NCI-H1694 (cell line): ENCODE measurements at regions not wholly inside any gene's neighbourhood (a gene's known extent, or its start where the extent isn't known, plus 50 kb on each side); places are given as distances from the start of the nearest gene placed in this dataset.
A peak's percentile ranks its signal among the peaks of the same experiment; 100 is the strongest.
"Not testable (repeated sequence)": the region's sequence is repeated elsewhere in the genome, so short reads cannot be mapped to it uniquely, and the experiment has no call there.

Experiments
- DNase-seq: peaks from one replicate; lab custom pipeline; 2025; lab: John Stamatoyannopoulos, UW

DNA sequence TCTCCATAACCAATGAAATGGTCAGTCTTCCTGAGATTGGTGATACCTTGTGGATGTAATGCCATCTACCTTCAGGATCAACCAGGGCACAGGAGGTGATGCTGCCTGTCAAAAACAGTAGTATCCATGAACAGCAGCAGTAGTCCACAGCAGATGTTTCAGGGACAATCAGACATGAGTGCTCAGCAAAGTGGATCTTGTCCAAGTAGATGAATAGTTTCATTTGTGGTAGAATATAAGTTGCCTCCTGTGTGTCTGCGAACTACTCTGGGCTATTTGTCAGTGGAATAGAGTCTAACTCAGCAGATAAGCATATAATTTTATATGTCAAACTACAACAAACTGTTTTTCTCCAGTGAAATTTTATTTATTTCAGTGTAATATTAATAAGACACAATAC, 1860.1 kb upstream of the ACO1 start:
- no peak for DNase-seq

DNA sequence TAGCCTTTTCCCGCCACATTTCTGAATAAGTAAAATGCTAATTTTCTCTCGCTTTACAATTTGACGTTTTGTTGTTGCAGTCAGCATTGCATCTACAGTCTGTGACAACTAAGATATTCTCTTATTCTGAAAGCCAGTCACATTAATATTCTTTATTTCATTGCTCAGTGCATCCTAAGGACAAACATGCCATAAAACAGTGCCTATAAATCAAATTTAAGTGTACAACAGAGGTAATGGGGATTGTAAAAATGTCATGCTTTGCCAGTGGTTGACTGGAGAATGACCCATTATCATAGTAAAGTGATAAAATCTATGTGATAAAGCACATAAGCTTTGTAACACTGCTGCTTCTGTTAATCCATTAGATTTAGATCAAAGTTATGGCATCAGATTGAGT, 1850.0 kb upstream of the ACO1 start:
- no peak for DNase-seq

DNA sequence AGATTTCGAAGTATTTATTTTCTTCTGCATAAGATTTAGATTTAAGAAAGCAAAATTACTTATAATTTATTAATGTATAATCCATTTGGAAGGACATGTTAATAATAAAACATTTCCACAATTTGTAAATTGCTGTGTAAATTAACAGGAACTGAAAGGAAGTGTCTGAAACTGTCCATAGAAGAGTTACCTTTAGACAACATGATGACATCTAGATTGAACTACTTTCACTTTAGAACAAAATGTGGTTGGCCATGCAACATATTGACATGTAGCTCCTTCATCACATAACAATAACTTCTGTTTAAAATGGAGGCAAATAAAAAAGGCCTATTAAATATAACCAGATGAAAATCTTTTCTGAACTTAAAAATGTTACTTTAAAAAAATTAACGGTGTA, 1849.5 kb upstream of the ACO1 start:
- no peak for DNase-seq

DNA sequence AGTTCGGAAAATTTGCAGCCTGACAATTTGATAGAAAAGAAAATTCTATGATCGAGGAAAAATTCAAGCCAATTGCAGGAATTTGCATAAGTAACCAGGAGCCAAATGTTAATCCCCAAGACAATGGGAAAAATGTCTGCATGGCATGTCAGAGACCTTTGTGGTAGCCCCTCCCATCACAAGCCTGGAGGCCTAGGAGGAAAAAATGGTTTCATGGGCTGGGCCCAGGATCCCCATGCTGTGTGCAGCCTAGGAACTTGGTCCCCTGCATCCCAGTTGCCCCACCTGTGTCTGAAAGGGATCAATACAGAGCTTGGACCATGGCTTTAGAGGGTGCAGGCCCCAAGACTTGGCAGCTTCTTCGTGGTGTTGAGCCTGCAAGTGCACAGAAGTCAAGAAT, 1847.9 kb upstream of the ACO1 start:
- DNase-seq = no peak

DNA sequence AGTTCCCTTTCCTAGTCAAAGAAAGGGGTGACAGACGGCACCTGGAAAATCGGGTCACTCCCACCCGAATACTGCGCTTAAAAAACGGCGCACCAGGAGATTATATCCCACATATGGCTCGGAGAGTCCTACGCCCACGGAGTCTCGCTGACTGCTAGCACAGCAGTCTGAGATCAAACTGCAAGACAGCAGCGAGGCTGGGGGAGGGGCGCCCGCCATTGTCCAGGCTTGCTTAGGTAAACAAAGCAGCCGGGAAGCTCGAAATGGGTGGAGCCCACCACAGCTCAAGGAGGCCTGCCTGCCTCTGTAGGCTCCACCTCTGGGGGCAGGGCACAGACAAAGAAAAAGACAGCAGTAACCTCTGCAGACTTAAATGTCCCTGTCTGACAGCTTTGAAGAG, 1844.7 kb upstream of the ACO1 start:
- DNase-seq = not testable (repeated sequence)

DNA sequence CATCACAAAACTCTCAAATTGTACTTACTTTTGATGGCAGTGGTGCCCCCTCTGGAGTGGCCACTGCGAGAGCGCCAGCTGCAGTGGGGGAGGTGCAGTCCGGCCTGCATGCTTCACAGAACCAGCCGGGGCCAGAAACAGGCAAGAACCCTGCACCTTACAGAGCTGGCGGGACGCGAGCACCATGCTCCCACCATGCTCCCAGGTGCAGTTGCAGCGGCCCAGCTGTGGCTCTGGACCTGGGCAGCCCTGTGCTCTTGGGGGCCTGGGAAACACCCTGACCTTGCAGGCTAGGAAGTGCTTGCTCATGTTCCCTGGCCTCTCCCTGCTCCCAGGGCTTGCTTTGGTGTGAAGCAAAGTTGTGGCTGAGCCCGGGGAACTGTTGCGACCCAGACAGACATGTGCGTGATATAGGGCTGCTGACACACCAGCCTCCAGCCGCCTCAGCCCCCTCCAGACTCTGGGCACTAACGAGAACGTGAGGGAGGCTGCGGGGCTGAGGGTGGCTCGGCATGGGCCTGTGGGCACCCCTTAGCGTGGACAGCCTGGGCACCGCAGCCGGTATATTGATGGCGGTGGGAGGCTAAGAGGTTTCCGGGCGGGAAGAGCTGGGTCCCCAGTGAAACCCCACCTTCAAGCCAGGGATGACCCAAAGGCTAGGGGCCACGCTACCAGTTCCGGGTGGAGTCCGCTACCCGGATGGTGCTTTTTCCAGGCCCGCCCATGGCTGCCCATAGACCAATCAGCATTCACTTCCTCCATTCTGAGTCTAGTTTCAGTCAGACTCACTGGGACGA, 1809.9 kb upstream of the ACO1 start:
- DNase-seq = no peak

DNA sequence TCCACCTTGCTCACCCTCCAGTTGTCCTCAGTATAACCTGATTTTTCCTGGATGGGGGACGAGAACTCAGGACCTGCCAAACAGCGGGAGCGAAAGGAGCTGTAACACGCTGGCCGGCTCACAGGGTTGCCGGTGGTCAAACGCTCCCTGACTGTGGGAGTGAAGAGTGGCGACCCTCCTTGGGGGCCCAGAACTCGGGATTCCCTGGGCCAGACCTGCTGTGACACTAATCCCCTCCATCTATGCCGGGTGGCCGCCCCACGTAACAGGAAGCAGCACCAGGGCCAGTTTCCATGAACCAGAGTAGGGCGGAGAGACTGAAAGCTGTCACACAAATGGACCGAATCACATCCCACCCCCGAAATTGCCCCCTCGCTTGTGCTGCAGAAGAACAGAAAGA, 1809.2 kb upstream of the ACO1 start:
- DNase-seq = no peak

DNA sequence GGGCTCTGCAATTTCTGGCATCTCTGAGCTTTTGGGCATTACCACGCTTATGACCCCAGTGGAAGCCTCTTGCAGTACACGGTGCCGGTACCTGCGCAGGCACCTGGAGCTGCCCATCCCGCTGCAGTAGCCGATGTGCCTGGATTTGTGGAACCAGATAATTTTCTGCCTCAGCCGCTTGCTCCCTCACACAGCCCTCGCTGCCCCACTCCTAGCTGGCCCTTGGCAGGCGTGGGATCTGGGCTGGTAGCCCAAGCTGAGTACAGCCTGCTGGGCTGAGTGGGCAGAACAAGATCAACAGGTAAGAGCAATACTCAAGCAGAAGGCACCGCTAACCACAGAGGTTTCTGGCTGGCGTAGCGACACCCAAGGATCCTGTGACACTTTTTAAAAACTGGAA, 1808.8 kb upstream of the ACO1 start:
- DNase-seq = no peak

DNA sequence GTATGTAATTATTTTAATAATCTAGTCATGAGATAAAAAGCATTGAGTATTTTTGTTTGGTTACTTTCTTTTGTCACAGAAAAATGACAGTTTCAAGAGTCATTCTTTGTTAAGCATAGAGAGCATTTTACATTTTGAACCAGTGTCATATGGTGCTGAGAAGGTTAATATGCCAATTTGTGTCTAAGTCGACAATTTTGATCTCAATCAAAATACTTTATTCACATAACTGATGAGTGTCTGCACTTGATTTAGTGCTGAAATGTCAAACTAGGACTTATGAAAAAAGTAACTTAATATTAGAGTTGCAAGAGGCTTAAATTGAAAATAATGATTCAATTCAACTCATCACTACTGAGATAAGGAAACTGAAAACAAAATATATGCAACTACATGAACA, 1804.6 kb upstream of the ACO1 start:
- DNase-seq = no peak

DNA sequence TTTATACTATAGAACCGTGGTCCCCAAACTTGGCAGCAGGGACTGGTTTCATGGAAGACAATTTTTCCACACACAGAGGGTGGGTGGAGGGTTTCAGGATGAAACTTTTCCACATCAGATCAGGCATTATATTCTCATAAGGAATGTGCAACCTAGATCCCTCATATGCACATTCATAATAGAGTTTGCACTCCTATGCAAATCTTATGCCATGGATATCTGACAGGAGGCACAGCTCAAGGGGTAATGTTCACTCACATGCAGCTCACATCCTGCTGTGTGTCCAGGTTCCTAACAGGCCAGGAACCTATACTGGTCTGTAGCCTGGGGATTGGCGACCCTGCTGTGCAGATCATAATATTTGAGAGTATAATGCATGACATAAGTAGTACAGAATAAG, 1802.2 kb upstream of the ACO1 start:
- no peak for DNase-seq

DNA sequence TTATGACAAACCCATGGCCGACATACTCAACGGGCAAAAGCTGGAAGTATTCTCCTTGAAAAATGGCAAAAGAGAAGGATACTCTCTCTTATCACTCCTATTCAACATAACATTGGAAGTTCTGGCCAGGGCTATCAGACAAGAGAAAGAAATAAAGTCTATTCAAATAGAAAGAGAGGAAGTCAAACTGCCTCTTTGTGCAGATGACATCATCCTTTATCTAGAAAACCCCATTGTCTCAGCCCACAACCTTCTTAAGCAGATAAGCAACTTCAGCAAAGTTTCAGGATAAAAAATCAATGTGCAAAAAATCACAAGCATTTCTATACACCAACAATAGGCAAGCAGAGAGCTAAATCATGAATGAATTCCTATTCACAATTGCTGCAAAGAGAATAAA, 1799.9 kb upstream of the ACO1 start:
- DNase-seq = no peak

DNA sequence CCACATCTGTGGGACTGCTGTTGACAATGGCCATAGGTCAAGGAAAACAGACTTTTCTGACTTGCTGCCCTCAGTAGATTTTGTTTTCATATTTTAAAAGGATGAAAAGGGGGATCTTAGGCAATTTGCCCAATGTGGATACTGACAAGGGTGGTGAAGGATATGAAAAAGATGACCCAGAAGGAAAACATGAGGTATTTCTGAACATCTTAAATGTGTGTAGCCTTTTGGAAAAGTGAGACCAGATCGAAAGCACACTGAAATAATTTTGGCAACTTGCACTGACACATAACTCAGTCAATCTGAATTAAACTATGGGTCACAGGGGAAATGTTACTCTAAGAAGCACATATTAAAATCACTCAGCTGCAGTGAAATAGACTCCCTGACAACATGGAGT, 1793.0 kb upstream of the ACO1 start:
- peak; percentile 2 for DNase-seq

DNA sequence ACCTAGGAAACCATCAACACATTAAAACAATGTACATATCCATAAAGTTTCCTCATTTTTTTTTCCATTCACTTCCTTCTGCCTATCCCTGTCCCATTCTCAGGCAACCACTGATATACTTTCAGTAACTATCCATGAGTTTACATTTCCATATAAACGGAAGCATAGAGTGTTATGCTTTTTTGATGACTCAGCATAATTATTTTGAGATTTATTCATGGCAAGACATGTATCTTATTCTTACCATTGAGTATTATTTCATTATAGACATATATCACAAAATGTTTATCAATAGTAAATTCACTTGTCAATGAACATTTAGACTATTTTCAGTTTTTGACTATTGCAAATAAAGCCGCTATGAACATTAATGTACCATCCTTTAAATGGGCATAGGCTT, 1786.8 kb upstream of the ACO1 start:
- no peak for DNase-seq

DNA sequence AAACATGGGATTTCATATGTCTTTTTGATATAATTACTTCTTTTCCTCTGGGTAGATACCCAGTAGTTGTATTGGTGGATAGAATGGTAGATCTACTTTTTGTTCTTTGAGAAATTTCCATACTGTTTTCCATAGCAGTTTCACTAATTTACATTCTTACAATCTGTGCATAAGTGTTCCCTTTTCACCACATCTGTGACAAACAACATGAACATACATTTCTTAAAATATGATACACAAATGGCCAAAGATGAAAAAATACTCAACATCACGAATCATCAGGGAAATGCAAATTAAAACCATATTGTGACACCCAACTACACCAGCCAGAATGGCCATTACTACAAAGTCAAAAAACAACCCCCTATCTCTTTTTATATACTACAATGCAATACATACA, 1778.5 kb upstream of the ACO1 start:
- DNase-seq = no peak

DNA sequence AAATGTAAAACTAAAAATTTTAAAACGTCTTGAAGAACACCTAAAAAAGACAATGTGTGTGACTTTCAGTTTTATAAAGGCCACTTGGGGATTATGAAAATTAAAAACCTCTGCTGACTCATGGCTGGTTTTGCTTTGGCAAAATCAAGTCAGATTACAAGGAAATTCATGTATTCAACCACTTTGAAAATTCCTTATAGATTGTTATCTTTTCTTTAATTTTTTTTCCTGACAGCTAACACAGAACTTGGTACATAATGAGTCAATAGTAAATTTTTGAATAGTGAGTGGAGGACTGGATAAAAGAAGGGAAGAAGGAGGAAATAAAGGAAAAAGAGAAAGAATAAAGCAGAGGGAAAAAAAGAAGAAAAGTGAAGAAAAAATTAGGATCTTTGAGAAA, 1774.7 kb upstream of the ACO1 start:
- DNase-seq = no peak

DNA sequence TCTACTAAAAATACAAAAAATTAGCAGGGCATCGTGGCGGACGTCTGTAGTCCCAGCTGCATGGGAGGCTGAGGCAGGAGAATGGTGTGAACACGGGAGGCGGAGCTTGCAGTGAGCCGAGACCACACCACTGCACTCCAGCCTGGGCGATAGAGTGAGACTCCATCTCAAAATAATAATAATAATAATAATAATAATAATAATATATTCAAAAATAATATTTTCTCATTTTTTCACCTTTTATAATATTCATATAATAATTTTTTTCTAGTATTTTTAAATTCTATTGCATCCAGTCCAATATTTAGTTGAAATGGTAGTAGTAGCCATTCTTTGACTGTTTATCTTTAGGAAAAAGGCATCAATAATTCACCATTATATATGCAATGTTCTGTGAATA, 1767.7 kb upstream of the ACO1 start:
- DNase-seq = not testable (repeated sequence)

DNA sequence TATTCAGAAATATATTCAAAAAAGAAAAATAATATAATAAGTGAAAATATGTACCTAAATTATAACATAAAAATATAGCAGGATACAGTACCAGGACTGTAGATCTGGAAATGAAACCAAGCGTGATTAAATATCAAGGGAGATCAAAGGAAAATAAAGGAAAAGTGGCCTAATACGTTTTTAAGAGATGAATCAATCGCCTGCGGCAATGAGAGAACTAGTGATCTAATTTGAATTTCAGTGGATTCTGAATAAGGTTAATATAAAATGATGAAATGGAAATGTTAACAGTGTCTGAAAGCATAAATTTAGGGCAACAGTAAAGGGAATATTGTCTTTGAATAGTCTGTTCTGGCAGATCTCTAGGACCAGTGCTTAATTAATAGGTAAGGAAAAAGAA, 1761.9 kb upstream of the ACO1 start:
- no peak for DNase-seq

DNA sequence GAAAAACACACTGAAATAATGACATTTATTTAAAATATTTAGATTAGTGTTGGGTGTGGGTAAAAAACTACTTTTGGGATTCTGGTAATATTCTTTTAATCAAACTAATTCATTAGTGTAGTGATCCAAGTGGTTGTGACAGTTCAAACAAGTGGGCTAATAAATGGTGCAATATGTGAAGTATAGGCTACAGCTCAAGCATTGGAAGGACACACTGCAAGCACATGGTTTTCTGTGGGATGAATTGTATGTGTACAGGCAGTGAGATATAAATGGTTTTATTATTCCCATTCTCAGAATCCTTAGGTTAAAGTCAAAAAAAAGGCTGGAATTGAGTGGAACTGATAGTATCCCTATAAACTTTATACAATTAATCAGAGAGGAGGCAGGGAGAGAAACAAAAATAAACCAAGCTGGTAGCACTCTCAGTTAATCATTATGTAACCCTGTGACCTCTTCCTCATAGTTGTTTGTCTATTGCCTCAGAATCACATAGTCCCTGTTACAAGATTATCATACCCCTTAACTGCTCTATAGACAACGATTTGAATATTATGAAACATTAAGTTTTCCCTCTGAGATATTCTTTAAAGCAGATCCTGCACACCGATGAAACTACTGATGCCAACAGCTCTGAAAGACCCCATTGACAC, 1755.4 kb upstream of the ACO1 start:
- no peak for DNase-seq

DNA sequence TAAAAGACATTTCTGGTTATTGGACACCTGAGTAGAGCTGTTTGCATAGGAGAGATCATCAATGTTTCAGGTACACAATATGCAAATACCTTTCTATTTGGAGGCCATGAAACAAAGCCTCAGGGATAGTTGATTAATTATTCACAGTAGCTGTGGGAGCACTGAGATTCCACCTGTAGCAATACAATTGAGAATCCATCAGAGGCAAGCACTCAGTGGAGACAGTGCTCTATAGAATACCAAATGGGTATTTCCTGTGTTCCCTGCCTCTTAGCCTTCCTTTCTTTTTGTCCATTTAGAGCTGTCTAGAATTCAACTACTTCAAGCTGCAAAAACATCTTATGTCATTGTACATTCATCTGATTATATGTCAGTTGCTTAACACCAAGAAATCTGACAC, 1754.0 kb upstream of the ACO1 start:
- DNase-seq = no peak

DNA sequence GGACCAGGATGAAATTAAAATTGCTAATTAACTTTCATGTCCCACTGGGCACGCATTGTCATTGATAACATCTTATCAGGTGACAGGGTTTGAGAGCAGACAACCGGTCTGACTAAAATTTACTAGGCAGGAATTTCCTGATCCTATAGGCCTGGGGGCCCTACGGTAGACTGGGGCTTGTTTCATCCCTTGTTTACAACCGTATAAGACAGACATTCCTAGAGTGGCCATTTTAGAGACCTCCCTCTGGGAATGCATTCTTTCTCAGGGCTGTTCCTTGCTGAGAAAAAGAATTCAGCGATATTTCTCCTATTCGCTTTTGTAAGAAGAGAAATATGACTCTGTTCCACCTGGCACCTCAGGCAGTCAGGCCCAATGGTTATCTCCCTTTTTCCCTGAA, 1737.8 kb upstream of the ACO1 start:
- DNase-seq = not testable (repeated sequence)

DNA sequence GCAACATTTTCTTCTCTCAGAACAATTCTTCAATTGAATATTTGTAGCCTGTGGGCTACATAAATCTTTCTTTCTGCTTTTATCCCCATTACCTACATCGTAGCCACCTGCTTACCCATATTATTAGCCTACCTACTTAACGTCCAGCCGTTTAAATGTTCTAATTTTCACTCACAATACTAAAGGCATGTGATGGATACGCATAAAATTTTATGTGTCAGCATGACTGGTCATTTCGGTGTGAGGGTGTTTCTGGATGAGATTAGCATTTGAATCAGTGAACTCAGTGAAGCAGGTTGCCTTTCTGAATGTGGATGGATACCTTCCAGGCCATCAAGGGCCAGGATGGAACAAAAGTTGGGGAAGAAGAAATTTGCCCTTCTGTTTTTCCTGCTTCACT, 1722.5 kb upstream of the ACO1 start:
- no peak for DNase-seq

DNA sequence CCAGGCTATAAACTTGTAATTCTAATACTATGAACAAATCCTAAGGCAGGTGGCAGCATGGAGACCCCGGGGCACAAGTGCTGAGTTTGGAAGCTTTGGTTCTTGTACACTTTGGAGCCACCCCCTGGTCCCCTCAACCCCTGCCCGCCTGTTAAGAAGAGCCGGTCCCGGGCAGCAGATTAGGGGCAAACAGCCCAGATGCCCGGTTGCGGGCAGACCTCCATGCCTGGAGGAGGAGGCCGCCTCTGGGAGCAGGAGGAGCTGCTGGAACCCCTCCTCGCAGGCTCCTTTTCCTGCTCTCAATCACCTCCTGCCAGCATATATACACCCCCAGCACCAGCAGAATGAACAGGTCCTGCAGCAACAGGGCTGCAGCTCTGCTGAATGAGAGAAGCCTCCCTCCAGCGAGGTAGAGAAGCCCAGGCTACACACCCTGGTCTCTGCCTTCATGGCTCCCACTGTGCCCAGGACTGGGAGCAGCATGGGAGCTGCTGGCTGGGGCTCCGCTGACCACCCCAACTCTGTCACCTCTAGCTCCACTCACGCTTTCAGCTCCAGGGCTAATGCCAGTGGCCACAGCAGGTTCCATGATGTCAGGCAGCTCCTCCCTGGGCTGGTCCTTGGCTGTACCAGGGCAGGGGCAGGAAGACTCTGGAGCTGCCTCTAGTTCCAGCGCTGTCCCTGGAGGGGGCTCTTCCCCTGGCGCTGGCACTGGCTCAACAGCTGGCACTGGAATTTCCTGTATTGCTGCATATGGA, 1713.5 kb upstream of the ACO1 start:
- DNase-seq = no peak

DNA sequence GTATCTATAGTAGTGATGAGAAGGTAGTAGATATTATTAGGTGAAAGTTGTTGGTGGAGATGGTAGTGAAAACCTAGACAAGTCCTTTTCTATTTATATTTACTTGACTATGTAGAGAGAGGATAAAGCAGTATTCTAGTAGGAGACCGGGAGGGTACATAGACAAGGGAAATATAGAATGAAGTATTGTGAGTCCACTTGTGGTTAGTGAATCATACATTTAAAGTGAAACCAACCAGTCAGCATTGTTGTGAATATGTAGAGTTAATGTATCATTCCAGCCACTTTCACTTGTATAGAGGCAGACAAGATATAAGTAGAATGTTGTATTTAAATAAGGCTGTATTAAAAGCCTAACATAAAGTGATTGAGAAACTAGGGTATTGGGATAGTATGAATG, 1711.3 kb upstream of the ACO1 start:
- DNase-seq = no peak
